Keratinocyte (primary cell): ENCODE measurements at regions not wholly inside any gene's neighbourhood (a gene's known extent, or its start where the extent isn't known, plus 50 kb on each side); places are given as distances from the start of the nearest gene placed in this dataset.

Experiments
- CTCF ChIP-seq, 3 experiments: IDR thresholded peaks in 1 of 3; conservative IDR thresholded peaks in 1 of 3; optimal IDR thresholded peaks in 1 of 3; 2 replicates in 2 of 3; 3 replicates in 1 of 3; pipeline versions ENCODE3 to v1.5.1; 2011; ENCODE audit warnings: low read length in 3 of 3, mild to moderate bottlenecking in 3 of 3, moderate library complexity in 2 of 3, control low read depth in 1 of 3, inconsistent platforms in 1 of 3; ENCODE audit not compliant: insufficient read depth in 2 of 3; ENCODE audit errors: extremely low read depth in 1 of 3
- EZH2 ChIP-seq: IDR thresholded peaks from one replicate; pipeline ENCODE4 v1.6.1; 2012; ENCODE audit warnings: inconsistent platforms, mild to moderate bottlenecking, low read length, moderate library complexity

GRCh38 chr20:22663528-22664025 lies 79.2 kb upstream of the FOXA2 start:
- no peak for TF ChIP-seq CTCF (optimal IDR thresholded peaks at IDR 0.05 in 1 of 3, IDR thresholded peaks at IDR 0.05 in 1 of 3, conservative IDR thresholded peaks at IDR 0.05 in 1 of 3; ENCODE audit: extremely low read depth in 1 of 3, insufficient read depth in 2 of 3, low read length in 3 of 3)
- no peak for TF ChIP-seq EZH2
